GM23248 (cell line): ENCODE measurements at regions not wholly inside any gene's neighbourhood (a gene's known extent, or its start where the extent isn't known, plus 50 kb on each side); places are given as distances from the start of the nearest gene placed in this dataset.
"Not testable (repeated sequence)": the region's sequence is repeated elsewhere in the genome, so short reads cannot be mapped to it uniquely, and the experiment has no call there.

Source experiments
- DNase-seq: peaks from one replicate; pipeline ENCODE4 v3.0.0-alpha.2; 2015
- H2AFZ ChIP-seq: fragments of 200-600 bp; sonication (generic); 2 replicates; pipeline ENCODE4 v1.6.1; 2016; ENCODE audit warnings: antibody characterized with exemption
- H3F3A ChIP-seq: fragments of 200-600 bp; sonication (generic); 2 replicates; pipeline ENCODE4 v1.6.1; 2016; ENCODE audit warnings: mild to moderate bottlenecking, antibody characterized with exemption, mixed run types; ENCODE audit not compliant: insufficient read depth
- H3K27ac ChIP-seq: fragments of 200-600 bp; sonication (generic); 2 replicates; pipeline ENCODE4 v1.5.1; 2016; ENCODE audit warnings: mild to moderate bottlenecking
- H3K27me3 ChIP-seq: fragments of 200-600 bp; sonication (generic); replicated peaks from 2 replicates; pipeline ENCODE4 v1.6.1; 2016; ENCODE audit warnings: mild to moderate bottlenecking; ENCODE audit not compliant: insufficient read depth
- H3K36me3 ChIP-seq: fragments of 200-600 bp; sonication (generic); 2 replicates; pipeline ENCODE4 v1.6.1; 2016; ENCODE audit warnings: low read depth, mild to moderate bottlenecking
- H3K4me1 ChIP-seq: fragments of 200-600 bp; sonication (generic); 2 replicates; pipeline ENCODE4 v1.6.1; 2016; ENCODE audit warnings: mild to moderate bottlenecking; ENCODE audit not compliant: insufficient read depth
- H3K4me2 ChIP-seq: fragments of 200-600 bp; sonication (generic); one replicate; pipeline ENCODE4 v1.6.1; 2016; ENCODE audit warnings: mild to moderate bottlenecking; ENCODE audit not compliant: unreplicated experiment
- H3K4me3 ChIP-seq: fragments of 200-600 bp; sonication (generic); 2 replicates; pipeline ENCODE4 v1.5.1; 2016; ENCODE audit warnings: mild to moderate bottlenecking
- H3K79me2 ChIP-seq: fragments of 200-600 bp; sonication (generic); 2 replicates; pipeline ENCODE4 v1.6.1; 2016; ENCODE audit warnings: mild to moderate bottlenecking; ENCODE audit not compliant: insufficient read depth
- H3K9ac ChIP-seq: fragments of 200-600 bp; sonication (generic); 2 replicates; pipeline ENCODE4 v1.6.1; 2016; ENCODE audit warnings: mild to moderate bottlenecking
- H3K9me2 ChIP-seq: fragments of 200-600 bp; sonication (generic); 2 replicates; pipeline ENCODE4 v1.6.1; 2016; ENCODE audit warnings: mixed run types, mild to moderate bottlenecking, moderate library complexity; ENCODE audit not compliant: insufficient read depth
- H3K9me3 ChIP-seq: fragments of 200-600 bp; sonication (generic); one replicate; pipeline ENCODE4 v1.6.1; 2017; ENCODE audit warnings: low read depth
- H4K20me1 ChIP-seq: fragments of 200-600 bp; sonication (generic); 2 replicates; pipeline ENCODE4 v1.6.0; 2016; ENCODE audit not compliant: insufficient read depth
- EZH2 ChIP-seq: fragments of 200-600 bp; sonication (generic); IDR thresholded peaks from 2 replicates; pipeline ENCODE4 v1.6.1; 2018; ENCODE audit warnings: antibody characterized with exemption, mild to moderate bottlenecking; ENCODE audit not compliant: insufficient read depth, poor library complexity, severe bottlenecking
- EZH2phosphoT487 ChIP-seq: fragments of 200-600 bp; sonication (generic); IDR thresholded peaks from 2 replicates; pipeline ENCODE4 v1.6.1; 2018; ENCODE audit warnings: antibody characterized with exemption, moderate library complexity, mild to moderate bottlenecking, low read depth; ENCODE audit not compliant: insufficient read depth
- WGBS, 2 experiments: methylation state at CpG; one replicate each; pipeline ENCODE4 v1.1.6; 2015 to 2017; ENCODE audit warnings: low lambda C conversion rate in 2 of 2, low coverage in 1 of 2; ENCODE audit errors: missing lambda C conversion rate in 2 of 2; 5-methylcytosine and 5-hydroxymethylcytosine counted together
- in situ Hi-C: fragments of 300-500 bp; cut with MboI; formaldehyde crosslinking; loops from 2 replicates; pipeline ENCODE4 v1.15.0; 2020

DNA sequence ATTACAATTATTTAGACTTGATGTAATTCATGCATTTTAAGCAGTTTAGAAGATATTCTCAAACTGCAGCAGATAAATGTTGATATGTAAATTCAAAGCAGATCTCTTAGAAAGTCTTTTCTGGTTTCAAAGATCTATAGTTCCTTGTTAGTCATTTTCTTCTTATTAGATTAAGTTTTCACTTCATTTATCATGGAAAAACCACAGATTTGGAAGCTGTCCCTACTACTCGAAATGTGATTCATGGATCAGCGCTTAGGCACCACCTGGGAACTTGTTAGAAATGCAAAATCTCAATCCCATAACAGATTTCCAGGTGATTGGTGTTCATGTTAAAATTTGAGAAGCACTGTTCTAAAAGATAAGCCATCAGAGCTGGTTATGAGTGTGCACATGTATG is 92.8 kb upstream of the CDH2 start:
- WGBS, 2 experiments: 12 to 17% methylated on average over 2 of the region's 2 CpGs
- in situ Hi-C loops: no loop called here
- Histone ChIP-seq H3K27ac (no peak overlapping the region), H3K9ac (no peak overlapping the region), H3K9me3 (no peaks in the 10 kb centered on the region), H3K4me1 (no peaks in the 10 kb centered on the region), H3K36me3 (no peaks in the 10 kb centered on the region), H3K4me2 (no peak overlapping the region), H3K27me3 (0 out of 2 replicates have a peak, but pooled peaks cover 3% of the 10 kb centered on the region), H4K20me1 (no peaks in the 10 kb centered on the region), H3K4me3 (no peak overlapping the region), H3K79me2 (no peaks in the 10 kb centered on the region), H2AFZ (no peak overlapping the region), H3K9me2 (no peaks in the 10 kb centered on the region), H3F3A (no peaks in the 10 kb centered on the region)
- DNase-seq: no peak
- TF ChIP-seq EZH2phosphoT487 (no peak), EZH2 (no peak)

DNA sequence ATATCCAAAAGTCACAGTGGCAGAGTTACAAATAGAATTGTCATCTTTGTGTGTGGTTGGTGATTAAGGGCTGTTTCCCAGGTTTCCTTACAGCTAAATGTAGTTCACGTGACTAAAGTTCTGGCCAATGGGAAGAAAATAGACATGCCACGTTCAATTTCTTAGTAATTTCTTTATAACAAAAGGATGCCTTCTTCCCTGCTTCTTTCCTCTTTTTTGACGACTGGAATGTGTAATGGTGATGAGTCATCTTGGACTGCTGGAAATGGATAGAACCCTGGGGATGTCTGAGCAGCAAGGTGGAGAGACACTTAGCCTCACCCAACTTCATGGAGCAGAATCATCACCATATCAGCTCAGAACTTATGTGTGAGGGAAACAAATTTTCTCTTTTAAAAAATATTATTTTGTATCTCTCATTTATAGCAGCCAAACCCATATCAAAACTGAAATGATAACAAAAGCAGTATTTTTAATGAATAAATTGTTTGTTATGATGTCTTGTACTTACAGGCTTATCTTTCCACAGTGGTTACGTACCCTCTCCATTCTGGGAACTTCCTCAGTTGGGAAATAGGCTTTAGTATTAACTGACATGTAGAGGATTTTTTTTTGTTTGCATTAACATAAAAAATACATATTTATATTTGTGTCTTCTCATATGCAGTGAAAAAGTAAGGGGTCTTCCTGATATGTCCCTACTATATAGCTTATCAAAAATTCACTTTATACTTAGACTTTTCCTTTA is 91.1 kb upstream of the CDH2 start:
- Histone ChIP-seq H3K9me2 (no peaks in the 10 kb centered on the region), H4K20me1 (no peaks in the 10 kb centered on the region), H3K79me2 (no peaks in the 10 kb centered on the region), H3K36me3 (no peaks in the 10 kb centered on the region), H3K4me1 (no peaks in the 10 kb centered on the region), H3K27ac (no peak overlapping the region), H3F3A (no peaks in the 10 kb centered on the region), H3K9me3 (no peaks in the 10 kb centered on the region), H3K9ac (no peak overlapping the region), H2AFZ (no peak overlapping the region), H3K4me2 (no peak overlapping the region), H3K4me3 (no peak overlapping the region), H3K27me3 (0 out of 2 replicates have a peak, but pooled peaks cover 3% of the 10 kb centered on the region)
- no peak for TF ChIP-seq EZH2
- no peak for TF ChIP-seq EZH2phosphoT487
- in situ Hi-C loops: no loop called here
- WGBS, 2 experiments: 19% methylated on average over 4 of the region's 4 CpGs
- peak; percentile 32 for DNase-seq

DNA sequence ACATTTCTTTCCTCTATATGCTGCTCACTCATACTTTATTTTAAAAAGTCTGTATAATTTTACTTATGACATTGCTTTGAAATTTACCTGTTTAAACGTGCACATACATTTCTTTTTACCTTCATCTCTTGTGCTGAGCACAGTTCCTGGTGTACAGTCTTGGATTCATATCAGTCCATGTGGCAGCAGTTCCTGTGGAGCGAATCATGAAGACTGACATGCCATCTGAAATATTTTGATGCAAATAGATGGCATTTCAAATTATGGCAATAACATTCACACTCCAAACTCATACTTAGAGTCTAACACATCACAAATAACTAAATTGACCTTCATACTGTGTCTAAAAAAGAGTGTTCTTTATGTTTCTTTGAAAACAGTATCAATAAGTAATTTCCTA is 90.3 kb upstream of the CDH2 start:
- no peak overlapping the region for H3K27ac ChIP-seq

DNA sequence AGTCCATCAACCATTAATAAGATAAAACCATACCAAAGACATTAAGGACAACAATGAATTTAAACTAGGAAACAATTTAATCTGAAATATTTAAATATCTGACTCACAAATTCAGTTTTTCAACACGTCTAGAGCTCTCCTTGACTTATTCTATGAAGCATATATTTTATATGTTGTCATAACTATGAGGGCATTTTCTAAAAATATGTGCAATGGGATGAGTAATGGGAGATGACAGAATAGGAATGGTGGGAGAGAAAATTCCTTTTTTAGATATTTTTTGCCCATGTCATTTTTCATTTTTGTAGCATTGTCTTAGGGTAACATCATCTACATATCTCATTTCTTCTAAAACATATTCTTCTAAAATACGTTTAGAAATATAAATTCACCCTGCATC is 79.2 kb upstream of the CDH2 start:
- no peak for TF ChIP-seq EZH2
- TF ChIP-seq EZH2phosphoT487: no peak
- Histone ChIP-seq H3K36me3 (no peaks in the 10 kb centered on the region), H3K9me2 (no peaks in the 10 kb centered on the region), H3K4me3 (no peak overlapping the region), H3K27ac (no peak overlapping the region), H3K27me3 (no peaks in the 10 kb centered on the region), H3K4me2 (no peak overlapping the region), H3K9ac (no peak overlapping the region), H4K20me1 (no peaks in the 10 kb centered on the region), H2AFZ (no peak overlapping the region), H3K79me2 (no peaks in the 10 kb centered on the region), H3F3A (no peaks in the 10 kb centered on the region), H3K4me1 (no peaks in the 10 kb centered on the region), H3K9me3 (no peaks in the 10 kb centered on the region)
- in situ Hi-C loops: no loop called here
- WGBS, 2 experiments: 13 to 17% methylated on average over 2 of the region's 2 CpGs
- DNase-seq: no peak

More for the DNA sequence above, 90.3 kb upstream of the CDH2 start:
- in situ Hi-C loops: no loop called here
- Histone ChIP-seq H3K9me3 (no peaks in the 10 kb centered on the region), H4K20me1 (no peaks in the 10 kb centered on the region), H3K79me2 (no peaks in the 10 kb centered on the region), H3K9me2 (no peaks in the 10 kb centered on the region), H3F3A (no peaks in the 10 kb centered on the region), H3K9ac (no peak overlapping the region), H3K27me3 (0 out of 2 replicates have a peak, but pooled peaks cover 3% of the 10 kb centered on the region), H3K4me2 (no peak overlapping the region), H3K4me1 (no peaks in the 10 kb centered on the region), H3K4me3 (no peak overlapping the region), H2AFZ (no peak overlapping the region), H3K36me3 (no peaks in the 10 kb centered on the region)
- WGBS, 2 experiments: 17 to 27% methylated on average over 2 of the region's 2 CpGs
- TF ChIP-seq EZH2phosphoT487 (no peak), EZH2 (no peak)
- no peak for DNase-seq

DNA sequence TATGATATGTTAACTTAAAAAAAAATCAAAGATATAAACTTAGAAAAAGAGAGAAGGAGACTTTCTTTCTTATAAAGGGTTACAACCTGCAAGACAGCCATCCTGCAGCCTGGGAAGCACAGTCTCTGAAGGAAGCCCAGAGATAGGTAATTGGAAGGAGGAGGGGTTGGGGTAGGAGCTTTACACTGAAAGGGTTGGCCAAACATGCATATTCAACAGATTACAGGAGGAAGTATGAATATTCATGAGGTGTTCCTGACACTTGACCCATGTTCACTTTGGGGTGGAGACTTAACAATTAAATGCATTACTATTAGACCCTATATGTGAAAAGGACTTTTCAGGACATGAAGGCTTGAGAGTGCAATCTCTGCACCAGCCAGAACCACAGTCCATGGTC is 71.7 kb upstream of the CDH2 start:
- in situ Hi-C loops: no loop called here

DNA sequence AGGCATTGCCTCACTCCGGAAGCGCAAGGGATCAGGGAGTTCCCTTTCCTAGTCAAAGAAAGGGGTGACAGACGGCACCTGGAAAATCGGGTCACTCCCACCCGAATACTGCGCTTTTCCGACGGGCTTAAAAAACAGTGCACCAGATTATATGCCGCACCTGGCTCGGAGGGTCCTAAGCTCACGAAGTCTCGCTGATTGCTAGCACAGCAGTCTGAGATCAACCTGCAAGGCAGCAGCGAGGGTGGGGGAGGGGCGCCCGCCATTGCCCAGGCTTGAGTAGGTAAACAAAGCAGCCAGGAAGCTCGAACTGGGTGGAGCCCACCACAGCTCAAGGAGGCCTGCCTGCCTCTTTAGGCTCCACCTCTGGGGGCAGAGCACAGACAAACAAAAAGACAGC is 63.7 kb upstream of the CDH2 start:
- H3K36me3 ChIP-seq, H2AFZ ChIP-seq, in situ Hi-C loops, H3K4me2 ChIP-seq, H4K20me1 ChIP-seq, H3K9me2 ChIP-seq, DNase-seq, H3K27me3 ChIP-seq, H3K9ac ChIP-seq, H3K9me3 ChIP-seq, H3K4me3 ChIP-seq, H3F3A ChIP-seq, H3K27ac ChIP-seq, H3K4me1 ChIP-seq, H3K79me2 ChIP-seq: not testable (repeated sequence)
- 66 to 75% methylated on average over 10 to 16 of the region's 16 CpGs for WGBS, 2 experiments

More for the DNA sequence above, 71.7 kb upstream of the CDH2 start:
- Histone ChIP-seq H4K20me1 (no peaks in the 10 kb centered on the region), H3K79me2 (no peaks in the 10 kb centered on the region), H3K4me3 (no peak overlapping the region), H3F3A (no peaks in the 10 kb centered on the region), H2AFZ (no peak overlapping the region), H3K9me2 (no peaks in the 10 kb centered on the region), H3K4me2 (no peak overlapping the region), H3K27me3 (no peaks in the 10 kb centered on the region), H3K4me1 (no peaks in the 10 kb centered on the region), H3K36me3 (no peaks in the 10 kb centered on the region), H3K27ac (no peak overlapping the region), H3K9ac (no peak overlapping the region), H3K9me3 (no peaks in the 10 kb centered on the region)
- DNase-seq: no peak
- no peak for TF ChIP-seq EZH2phosphoT487
- TF ChIP-seq EZH2: no peak
